Hepatocyte (in vitro differentiated cells): ENCODE measurements at regions not wholly inside any gene's neighbourhood (a gene's known extent, or its start where the extent isn't known, plus 50 kb on each side); places are given as distances from the start of the nearest gene placed in this dataset.

Experiments
- EZH2 ChIP-seq: fragments of 200-600 bp; sonication (generic); IDR thresholded peaks from 2 replicates; pipeline ENCODE4 v1.6.1; 2016; ENCODE audit warnings: antibody characterized with exemption, mild to moderate bottlenecking, borderline replicate concordance
- EZH2phosphoT487 ChIP-seq: fragments of 200-600 bp; sonication (generic); IDR thresholded peaks from one replicate; pipeline ENCODE4 v1.6.1; 2018; ENCODE audit warnings: antibody characterized with exemption, mild to moderate bottlenecking, low read depth, moderate library complexity; ENCODE audit not compliant: unreplicated experiment, severe bottlenecking
- TF ChIP-seq, protein P1 (sequence below): fragments of 200-600 bp; sonication (generic); IDR thresholded peaks from 2 replicates; pipeline ENCODE4 v1.5.1; 2016; ENCODE audit warnings: antibody characterized with exemption, mild to moderate bottlenecking; ENCODE audit not compliant: poor library complexity

DNA sequence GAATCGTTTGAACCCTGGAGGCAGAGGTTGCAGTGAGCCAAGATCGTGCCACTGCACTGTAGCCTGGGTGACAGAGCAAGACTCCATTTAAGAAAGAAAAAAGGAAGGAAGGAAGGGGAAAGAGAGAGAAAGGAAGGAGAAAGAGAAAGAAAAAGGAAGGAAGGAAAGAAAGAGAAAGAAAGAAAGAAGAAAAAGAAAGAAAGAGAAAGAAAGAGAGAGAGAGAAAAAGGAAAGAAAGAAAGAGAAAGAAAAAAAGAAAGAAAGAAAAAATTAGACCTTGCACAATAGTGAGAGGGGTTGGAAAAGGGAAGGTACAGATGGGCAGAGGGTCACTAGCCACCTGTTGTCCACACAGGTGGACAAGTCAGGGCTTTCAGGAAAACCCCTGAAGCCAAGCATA lies 57.6 kb upstream of the RTL6 start:
- TF ChIP-seq, protein P1, sequence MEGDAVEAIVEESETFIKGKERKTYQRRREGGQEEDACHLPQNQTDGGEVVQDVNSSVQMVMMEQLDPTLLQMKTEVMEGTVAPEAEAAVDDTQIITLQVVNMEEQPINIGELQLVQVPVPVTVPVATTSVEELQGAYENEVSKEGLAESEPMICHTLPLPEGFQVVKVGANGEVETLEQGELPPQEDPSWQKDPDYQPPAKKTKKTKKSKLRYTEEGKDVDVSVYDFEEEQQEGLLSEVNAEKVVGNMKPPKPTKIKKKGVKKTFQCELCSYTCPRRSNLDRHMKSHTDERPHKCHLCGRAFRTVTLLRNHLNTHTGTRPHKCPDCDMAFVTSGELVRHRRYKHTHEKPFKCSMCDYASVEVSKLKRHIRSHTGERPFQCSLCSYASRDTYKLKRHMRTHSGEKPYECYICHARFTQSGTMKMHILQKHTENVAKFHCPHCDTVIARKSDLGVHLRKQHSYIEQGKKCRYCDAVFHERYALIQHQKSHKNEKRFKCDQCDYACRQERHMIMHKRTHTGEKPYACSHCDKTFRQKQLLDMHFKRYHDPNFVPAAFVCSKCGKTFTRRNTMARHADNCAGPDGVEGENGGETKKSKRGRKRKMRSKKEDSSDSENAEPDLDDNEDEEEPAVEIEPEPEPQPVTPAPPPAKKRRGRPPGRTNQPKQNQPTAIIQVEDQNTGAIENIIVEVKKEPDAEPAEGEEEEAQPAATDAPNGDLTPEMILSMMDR = no peak
- TF ChIP-seq EZH2 (no peak), EZH2phosphoT487 (no peak)
